GM12864 (cell line): ENCODE measurements at regions not wholly inside any gene's neighbourhood (a gene's known extent, or its start where the extent isn't known, plus 50 kb on each side); places are given as distances from the start of the nearest gene placed in this dataset.

ENCODE experiments used
- DNase-seq: peaks from one replicate; pipeline ENCODE4 v3.0.0-alpha.2; 2011; ENCODE audit warnings: low read depth
- H3K4me3 ChIP-seq: 2 replicates; pipeline ENCODE4 v1.5.1; 2011; ENCODE audit warnings: mild to moderate bottlenecking, low read depth, low read length, control low read depth
- TF ChIP-seq, protein P1 (sequence below): IDR thresholded peaks from 2 replicates; pipeline ENCODE4 v1.5.1; 2011; ENCODE audit warnings: low read depth, mild to moderate bottlenecking, moderate library complexity, low read length, control low read depth, inconsistent platforms; ENCODE audit errors: missing control alignments

DNA sequence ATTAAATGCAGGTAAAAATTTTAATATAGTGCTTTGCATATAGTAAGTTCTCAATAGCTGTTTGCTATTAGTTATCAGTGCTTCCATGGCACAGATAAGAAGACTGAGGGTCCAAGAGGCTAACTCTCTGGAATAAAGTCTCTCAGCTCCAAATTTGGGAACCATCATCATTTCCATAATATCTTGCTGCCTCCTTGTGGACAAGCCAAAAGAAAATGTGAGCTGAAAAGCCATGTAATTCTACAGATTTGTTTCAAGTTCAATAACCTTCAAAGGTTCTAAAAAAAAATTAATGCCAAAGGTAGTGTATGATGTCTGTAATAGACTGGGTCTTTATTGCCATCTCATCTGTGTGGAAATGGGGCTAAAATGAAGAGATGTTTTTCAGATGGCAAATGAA lies 136.9 kb upstream of the VCX start:
- H3K4me3 ChIP-seq, result no peak overlapping the region
- no peak for DNase-seq
- TF ChIP-seq, protein P1, sequence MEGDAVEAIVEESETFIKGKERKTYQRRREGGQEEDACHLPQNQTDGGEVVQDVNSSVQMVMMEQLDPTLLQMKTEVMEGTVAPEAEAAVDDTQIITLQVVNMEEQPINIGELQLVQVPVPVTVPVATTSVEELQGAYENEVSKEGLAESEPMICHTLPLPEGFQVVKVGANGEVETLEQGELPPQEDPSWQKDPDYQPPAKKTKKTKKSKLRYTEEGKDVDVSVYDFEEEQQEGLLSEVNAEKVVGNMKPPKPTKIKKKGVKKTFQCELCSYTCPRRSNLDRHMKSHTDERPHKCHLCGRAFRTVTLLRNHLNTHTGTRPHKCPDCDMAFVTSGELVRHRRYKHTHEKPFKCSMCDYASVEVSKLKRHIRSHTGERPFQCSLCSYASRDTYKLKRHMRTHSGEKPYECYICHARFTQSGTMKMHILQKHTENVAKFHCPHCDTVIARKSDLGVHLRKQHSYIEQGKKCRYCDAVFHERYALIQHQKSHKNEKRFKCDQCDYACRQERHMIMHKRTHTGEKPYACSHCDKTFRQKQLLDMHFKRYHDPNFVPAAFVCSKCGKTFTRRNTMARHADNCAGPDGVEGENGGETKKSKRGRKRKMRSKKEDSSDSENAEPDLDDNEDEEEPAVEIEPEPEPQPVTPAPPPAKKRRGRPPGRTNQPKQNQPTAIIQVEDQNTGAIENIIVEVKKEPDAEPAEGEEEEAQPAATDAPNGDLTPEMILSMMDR, result no peak

DNA sequence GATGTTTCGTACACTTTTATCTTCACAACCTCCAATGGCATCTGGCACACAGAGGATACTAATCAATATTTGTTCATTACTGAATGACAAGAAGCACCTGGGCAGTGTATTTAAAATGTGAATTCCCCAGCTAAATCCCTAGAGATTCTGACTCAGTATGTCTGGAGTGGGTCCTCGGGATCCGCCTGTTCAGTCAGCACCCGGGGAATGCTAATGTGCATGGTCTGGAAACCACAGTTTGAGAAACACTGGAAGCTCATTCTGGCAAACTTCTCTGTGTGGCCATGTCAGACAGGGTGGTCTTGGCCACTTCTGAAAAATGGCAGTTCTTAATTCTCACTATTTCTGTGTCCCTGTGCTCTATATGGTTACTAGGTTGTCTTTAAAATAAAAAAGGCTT lies 138.8 kb upstream of the VCX start:
- TF ChIP-seq, protein P1, result no peak
- no peak overlapping the region for H3K4me3 ChIP-seq
- DNase-seq, result no peak

DNA sequence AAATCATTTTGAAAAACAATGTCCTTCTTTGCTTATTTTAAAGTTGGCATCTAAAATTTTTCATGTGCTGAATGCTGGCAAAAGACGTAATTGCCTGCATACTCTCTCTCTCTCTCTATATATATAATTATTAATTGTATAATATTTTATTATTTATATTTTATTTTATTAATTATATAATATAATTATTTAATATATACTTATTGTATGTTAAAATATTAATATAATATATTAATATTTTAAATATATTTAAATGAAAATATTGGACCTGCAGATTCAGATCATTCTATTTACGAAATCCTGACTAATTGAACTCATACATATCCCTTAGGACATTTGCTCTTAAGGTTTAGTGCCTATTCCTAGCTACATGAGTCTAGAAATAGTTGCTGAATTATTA lies 144.7 kb upstream of the VCX start:
- TF ChIP-seq, protein P1, result no peak
- no peak overlapping the region for H3K4me3 ChIP-seq
- no peak for DNase-seq

DNA sequence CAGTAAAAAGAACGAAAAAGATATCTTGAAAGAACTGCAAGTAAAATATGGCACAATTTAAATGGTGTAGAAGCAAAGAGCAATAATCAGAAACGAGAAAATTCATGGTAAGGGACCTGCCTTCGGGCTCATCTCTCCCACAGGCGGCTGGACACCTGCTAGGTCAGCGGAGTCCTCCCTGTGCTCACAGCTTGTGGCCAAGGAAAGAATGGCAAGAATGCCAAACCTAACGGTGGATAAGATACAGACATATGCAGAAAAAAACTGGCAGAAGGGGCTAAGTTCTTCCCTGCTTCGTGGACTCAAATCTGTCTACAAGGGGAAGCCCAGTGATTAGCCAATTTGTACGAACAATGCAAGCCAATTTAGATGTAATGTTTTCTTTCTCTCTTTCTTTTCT lies 152.1 kb upstream of the VCX start:
- no peak for DNase-seq
- TF ChIP-seq, protein P1, result no peak
- no peak overlapping the region for H3K4me3 ChIP-seq

GRCh38 chrX:7689791-7690412 lies 153.1 kb upstream of the VCX start:
- no peak for DNase-seq
- no peak overlapping the region for H3K4me3 ChIP-seq
- TF ChIP-seq, protein P1, result no peak

GRCh38 chrX:7680181-7680580 lies 162.8 kb upstream of the VCX start:
- H3K4me3 ChIP-seq, result no peak overlapping the region
- no peak for DNase-seq
- TF ChIP-seq, protein P1, result no peak

- TF ChIP-seq, protein P1, result no peak
- no peak overlapping the region for H3K4me3 ChIP-seq
Measured at GRCh38 chrX:7654316-7654715, 188.7 kb upstream of the VCX start.

More at GRCh38 chrX:7654316-7654715, 188.7 kb upstream of the VCX start:
- DNase-seq, result no peak
